ENCODE measurements at regions not wholly inside any gene's neighbourhood (a gene's known extent, or its start where the extent isn't known, plus 50 kb on each side); places are given as distances from the start of the nearest gene placed in this dataset.

GRCh38 chr1:166261511-166261910 lies 94.7 kb upstream of the FAM78B start:
- no peak for ATAC-seq (replicated peaks in 1 of 4)
- Histone ChIP-seq H3K9me3 (no peaks in the 10 kb centered on the region), H3K4me3 (ENCODE audit: control insufficient read depth in 1 of 2, extremely low read depth in 1 of 2, low read length in 1 of 2) (no peak overlapping the region), H3K36me3 (ENCODE audit: control insufficient read depth in 2 of 2, extremely low read depth in 1 of 2, insufficient read depth in 1 of 2, low read length in 1 of 2) (no peaks in the 10 kb centered on the region), H3K27me3 (replicated peaks in 1 of 2; ENCODE audit: control insufficient read depth in 2 of 2, extremely low read depth in 1 of 2, insufficient read depth in 2 of 2, low read length in 1 of 2) (peaks cover 0 to 3% of the 10 kb centered on the region in 2 experiments), H3K27ac (ENCODE audit: low read length) (no peak overlapping the region), H3K4me1 (ENCODE audit: control insufficient read depth in 1 of 2, extremely low read depth in 1 of 2, insufficient read depth in 2 of 2, low read length in 2 of 2) (no peaks in the 10 kb centered on the region)
- H3K9me3 Mint-ChIP-seq: peaks cover 0 to 8% (median 5%) of the 10 kb centered on the region in 3 donors
- no peaks in the 10 kb centered on the region for H3K36me3 Mint-ChIP-seq
- no peak overlapping the region for H3K27ac Mint-ChIP-seq
- H3K4me3 Mint-ChIP-seq: no peak overlapping the region
- CTCF ChIA-PET: no interaction called here
- peaks cover 3 to 6% of the 10 kb centered on the region in 2 donors for H3K27me3 Mint-ChIP-seq
- WGBS (ENCODE audit: insufficient coverage): no CpG with 5 or more reads among the region's 3 CpGs
- H3K4me1 Mint-ChIP-seq: no peaks in the 10 kb centered on the region
- no peak for DNase-seq
- POLR2A ChIA-PET: no interaction called here

DNA sequence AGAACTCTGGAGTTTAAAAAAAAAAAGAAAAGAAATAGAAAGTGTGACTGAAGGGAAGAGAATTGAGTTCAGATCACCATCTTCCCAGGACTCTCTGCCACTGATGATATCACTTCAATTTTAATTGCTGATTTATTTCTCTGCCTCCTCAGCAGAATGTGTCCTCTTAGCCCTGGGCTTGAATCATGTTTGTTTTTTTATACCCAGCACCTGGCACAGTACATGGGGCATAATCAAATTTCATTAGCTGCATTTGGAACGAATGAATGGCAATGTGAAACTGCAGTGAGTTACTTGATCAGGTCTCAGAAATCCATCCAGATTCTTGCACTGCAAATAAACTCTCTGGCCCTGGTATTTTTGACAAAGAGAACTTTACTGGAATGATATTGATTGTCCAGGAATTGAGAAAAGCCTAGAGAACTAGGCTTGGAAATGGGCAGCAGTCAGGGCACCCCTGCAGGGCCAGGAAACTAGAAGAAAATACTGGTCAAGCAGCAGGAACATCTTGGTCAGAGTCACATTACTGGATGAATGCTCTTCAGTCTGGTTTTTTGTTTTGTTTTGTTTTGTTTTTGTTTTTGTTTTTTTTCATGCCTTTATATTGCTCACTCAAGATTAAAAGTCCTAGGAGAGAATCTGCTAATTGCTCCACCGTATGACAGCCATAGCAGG lies 103.8 kb upstream of the FAM78B start:
- POLR2A ChIA-PET: no interaction called here
- H3K9me3 Mint-ChIP-seq: peaks cover 0 to 9% (median 0%) of the 10 kb centered on the region in 3 donors
- H3K36me3 ChIP-seq (ENCODE audit: control insufficient read depth in 2 of 2, extremely low read depth in 1 of 2, insufficient read depth in 1 of 2, low read length in 1 of 2): no peaks in the 10 kb centered on the region
- no peaks in the 10 kb centered on the region for H3K36me3 Mint-ChIP-seq
- DNase-seq: no peak
- 75% methylated on average over 1 of the region's 2 CpGs for WGBS (ENCODE audit: insufficient coverage)
- H3K27me3 Mint-ChIP-seq: peaks cover 0 to 3% of the 10 kb centered on the region in 2 donors
- no peak overlapping the region for H3K4me3 Mint-ChIP-seq
- no peak overlapping the region for H3K27ac ChIP-seq (ENCODE audit: low read length)
- no peaks in the 10 kb centered on the region for H3K27me3 ChIP-seq (replicated peaks in 1 of 2; ENCODE audit: control insufficient read depth in 2 of 2, extremely low read depth in 1 of 2, insufficient read depth in 2 of 2, low read length in 1 of 2)
- no peak for ATAC-seq (replicated peaks in 1 of 4)
- no peaks in the 10 kb centered on the region for H3K9me3 ChIP-seq
- no peaks in the 10 kb centered on the region for H3K4me1 ChIP-seq (ENCODE audit: control insufficient read depth in 1 of 2, extremely low read depth in 1 of 2, insufficient read depth in 2 of 2, low read length in 2 of 2)
- no peak overlapping the region for H3K4me3 ChIP-seq (ENCODE audit: control insufficient read depth in 1 of 2, extremely low read depth in 1 of 2, low read length in 1 of 2)
- CTCF ChIA-PET: no interaction called here
- H3K4me1 Mint-ChIP-seq: no peaks in the 10 kb centered on the region
- no peak overlapping the region for H3K27ac Mint-ChIP-seq

DNA sequence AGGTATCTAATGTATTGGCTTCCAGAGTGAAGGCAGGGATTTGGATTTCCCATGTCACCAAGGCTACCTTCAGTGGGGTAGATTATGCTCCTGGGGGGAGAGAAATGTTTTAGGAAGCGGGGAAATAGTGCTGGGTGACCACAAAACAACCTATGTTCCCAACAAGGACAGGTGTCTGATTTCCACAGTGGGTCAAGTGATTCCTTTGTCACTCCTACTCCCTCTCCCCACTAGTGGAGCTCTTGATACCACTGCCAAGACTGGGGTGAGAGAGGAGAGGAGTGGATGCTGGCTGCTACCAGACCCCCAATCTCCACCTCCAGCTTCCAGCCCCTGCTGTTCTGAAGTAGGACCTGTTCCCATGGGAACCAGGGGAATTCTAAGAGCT lies 104.3 kb upstream of the FAM78B start:
- Histone ChIP-seq H3K27ac (ENCODE audit: low read length) (no peak overlapping the region), H3K4me1 (ENCODE audit: control insufficient read depth in 1 of 2, extremely low read depth in 1 of 2, insufficient read depth in 2 of 2, low read length in 2 of 2) (no peaks in the 10 kb centered on the region), H3K9me3 (no peaks in the 10 kb centered on the region), H3K36me3 (ENCODE audit: control insufficient read depth in 2 of 2, extremely low read depth in 1 of 2, insufficient read depth in 1 of 2, low read length in 1 of 2) (no peaks in the 10 kb centered on the region), H3K27me3 (replicated peaks in 1 of 2; ENCODE audit: control insufficient read depth in 2 of 2, extremely low read depth in 1 of 2, insufficient read depth in 2 of 2, low read length in 1 of 2) (no peaks in the 10 kb centered on the region), H3K4me3 (ENCODE audit: control insufficient read depth in 1 of 2, extremely low read depth in 1 of 2, low read length in 1 of 2) (no peak overlapping the region)
- CTCF ChIA-PET: interaction anchor here in 1 of 2 donors (0.6 kb wide), 1 partner anchor 771 kb away, joined by 4 read pairs; no protein-coding TSS in a partner anchor
- H3K27ac Mint-ChIP-seq: no peak overlapping the region
- no CpG with 5 or more reads among the region's 1 CpG for WGBS (ENCODE audit: insufficient coverage)
- H3K27me3 Mint-ChIP-seq: peaks cover 0 to 3% of the 10 kb centered on the region in 2 donors
- no peaks in the 10 kb centered on the region for H3K36me3 Mint-ChIP-seq
- no peak overlapping the region for H3K4me3 Mint-ChIP-seq
- no peaks in the 10 kb centered on the region for H3K4me1 Mint-ChIP-seq
- DNase-seq: no peak
- ATAC-seq (replicated peaks in 1 of 4): no peak
- peaks cover under 1 to 13% (median 1%) of the 10 kb centered on the region in 3 donors for H3K9me3 Mint-ChIP-seq
- POLR2A ChIA-PET: no interaction called here

GRCh38 chr1:166272155-166272554 lies 105.4 kb upstream of the FAM78B start:
- Mint-ChIP-seq H3K4me1 (no peaks in the 10 kb centered on the region), H3K27me3 (no peaks in the 10 kb centered on the region), H3K4me3 (no peak overlapping the region), H3K36me3 (no peaks in the 10 kb centered on the region), H3K9me3 (peaks cover 3 to 13% (median 5%) of the 10 kb centered on the region in 3 donors), H3K27ac (no peak overlapping the region)
- Histone ChIP-seq H3K4me3 (ENCODE audit: control insufficient read depth in 1 of 2, extremely low read depth in 1 of 2, low read length in 1 of 2) (no peak overlapping the region), H3K4me1 (ENCODE audit: control insufficient read depth in 1 of 2, extremely low read depth in 1 of 2, insufficient read depth in 2 of 2, low read length in 2 of 2) (no peaks in the 10 kb centered on the region), H3K27ac (ENCODE audit: low read length) (no peak overlapping the region), H3K36me3 (ENCODE audit: control insufficient read depth in 2 of 2, extremely low read depth in 1 of 2, insufficient read depth in 1 of 2, low read length in 1 of 2) (no peaks in the 10 kb centered on the region), H3K27me3 (replicated peaks in 1 of 2; ENCODE audit: control insufficient read depth in 2 of 2, extremely low read depth in 1 of 2, insufficient read depth in 2 of 2, low read length in 1 of 2) (no peaks in the 10 kb centered on the region), H3K9me3 (no peaks in the 10 kb centered on the region)
- ChIA-PET POLR2A (no interaction called here), CTCF (interaction anchor here in 1 of 2 donors (0.6 kb wide), 1 partner anchor 736 kb away, joined by 3 read pairs; no protein-coding TSS in a partner anchor)
- DNase-seq (no peak), ATAC-seq (replicated peaks in 1 of 4) (no peak)
- WGBS (ENCODE audit: insufficient coverage): 40% methylated on average over 1 of the region's 1 CpG

GRCh38 chr1:166272851-166273250 lies 106.0 kb upstream of the FAM78B start:
- Histone ChIP-seq H3K36me3 (ENCODE audit: control insufficient read depth in 2 of 2, extremely low read depth in 1 of 2, insufficient read depth in 1 of 2, low read length in 1 of 2) (no peaks in the 10 kb centered on the region), H3K9me3 (no peaks in the 10 kb centered on the region), H3K4me3 (ENCODE audit: control insufficient read depth in 1 of 2, extremely low read depth in 1 of 2, low read length in 1 of 2) (no peak overlapping the region), H3K27me3 (replicated peaks in 1 of 2; ENCODE audit: control insufficient read depth in 2 of 2, extremely low read depth in 1 of 2, insufficient read depth in 2 of 2, low read length in 1 of 2) (no peaks in the 10 kb centered on the region), H3K27ac (ENCODE audit: low read length) (no peak overlapping the region), H3K4me1 (ENCODE audit: control insufficient read depth in 1 of 2, extremely low read depth in 1 of 2, insufficient read depth in 2 of 2, low read length in 2 of 2) (no peaks in the 10 kb centered on the region)
- no peak overlapping the region for H3K4me3 Mint-ChIP-seq
- no peak overlapping the region for H3K27ac Mint-ChIP-seq
- DNase-seq (no peak), ATAC-seq (replicated peaks in 1 of 4) (no peak)
- no peaks in the 10 kb centered on the region for H3K27me3 Mint-ChIP-seq
- H3K9me3 Mint-ChIP-seq: peaks cover 3 to 13% (median 8%) of the 10 kb centered on the region in 3 donors
- H3K4me1 Mint-ChIP-seq: no peaks in the 10 kb centered on the region
- POLR2A ChIA-PET: no interaction called here
- CTCF ChIA-PET: no interaction called here
- no peaks in the 10 kb centered on the region for H3K36me3 Mint-ChIP-seq

DNA sequence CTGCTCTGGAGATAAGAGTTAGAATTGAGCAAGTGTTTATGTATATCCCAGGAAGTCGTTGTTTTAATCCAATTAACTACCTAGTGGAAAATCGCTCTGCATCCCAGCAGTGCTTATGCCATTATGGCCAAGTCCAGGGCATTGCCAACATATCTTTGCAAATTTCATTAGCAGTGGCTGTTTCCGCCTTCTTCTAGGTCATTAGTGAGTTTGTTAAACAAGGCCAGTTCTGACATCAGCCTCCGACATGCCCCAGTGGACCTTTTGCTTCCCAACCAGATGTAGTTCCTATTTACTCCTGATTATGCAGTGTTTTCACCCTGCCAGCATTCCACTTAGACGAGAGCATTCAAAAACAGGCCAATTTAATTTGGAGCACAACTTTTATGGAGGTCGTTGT lies 106.8 kb upstream of the FAM78B start:
- H3K9me3 Mint-ChIP-seq: peaks cover 3 to 16% (median 8%) of the 10 kb centered on the region in 3 donors
- H3K4me1 ChIP-seq (ENCODE audit: control insufficient read depth in 1 of 2, extremely low read depth in 1 of 2, insufficient read depth in 2 of 2, low read length in 2 of 2): no peaks in the 10 kb centered on the region

More for the DNA sequence above, 106.8 kb upstream of the FAM78B start:
- 59% methylated on average over 5 of the region's 6 CpGs for WGBS (ENCODE audit: insufficient coverage)
- H3K4me3 ChIP-seq (ENCODE audit: control insufficient read depth in 1 of 2, extremely low read depth in 1 of 2, low read length in 1 of 2): no peak overlapping the region
- CTCF ChIA-PET: no interaction called here
- H3K4me1 Mint-ChIP-seq: no peaks in the 10 kb centered on the region
- no peak overlapping the region for H3K27ac Mint-ChIP-seq
- POLR2A ChIA-PET: no interaction called here
- no peak overlapping the region for H3K4me3 Mint-ChIP-seq
- H3K36me3 Mint-ChIP-seq: no peaks in the 10 kb centered on the region
- ATAC-seq (replicated peaks in 1 of 4) (no peak), DNase-seq (no peak)
- no peak overlapping the region for H3K27ac ChIP-seq (ENCODE audit: low read length)
- H3K36me3 ChIP-seq (ENCODE audit: control insufficient read depth in 2 of 2, extremely low read depth in 1 of 2, insufficient read depth in 1 of 2, low read length in 1 of 2): no peaks in the 10 kb centered on the region
- H3K27me3 ChIP-seq (replicated peaks in 1 of 2; ENCODE audit: control insufficient read depth in 2 of 2, extremely low read depth in 1 of 2, insufficient read depth in 2 of 2, low read length in 1 of 2): no peaks in the 10 kb centered on the region
- H3K27me3 Mint-ChIP-seq: no peaks in the 10 kb centered on the region
- no peaks in the 10 kb centered on the region for H3K9me3 ChIP-seq
